Psoas muscle (tissue), 7 donors: ENCODE measurements at regions not wholly inside any gene's neighbourhood (a gene's known extent, or its start where the extent isn't known, plus 50 kb on each side); places are given as distances from the start of the nearest gene placed in this dataset.

Experiments
- ATAC-seq, 4 donors: fragments of 200-7000 bp; cut with Tn5 transposase; one replicate each; pipeline ENCODE4 v1.9.1; 2020; ENCODE audit warnings: moderate library complexity in 3 of 4, mild to moderate bottlenecking in 2 of 4
- DNase-seq, 2 donors: peaks; one replicate each; pipeline ENCODE4 v3.0.0-alpha.2; 2020
- H3K27ac ChIP-seq: fragments of 200-600 bp; one replicate; pipeline ENCODE4 v1.8.0; 2022
- H3K27me3 ChIP-seq, 3 donors: fragments of 200-600 bp in 1 of 3; one replicate each; pipeline versions ENCODE4 v1.6.1 to v1.8.0; 2013 to 2022; ENCODE audit warnings: low read length in 2 of 3, mild to moderate bottlenecking in 2 of 3, moderate library complexity in 1 of 3; ENCODE audit not compliant: insufficient read depth in 3 of 3
- H3K36me3 ChIP-seq, 2 donors: fragments of 200-600 bp in 1 of 2; one replicate each; pipeline versions ENCODE4 v1.6.1 to v1.8.0; 2013 to 2022; ENCODE audit warnings: low read depth in 1 of 2, mild to moderate bottlenecking in 1 of 2, moderate library complexity in 1 of 2; ENCODE audit not compliant: insufficient read depth in 1 of 2
- H3K4me1 ChIP-seq: fragments of 200-600 bp; one replicate; pipeline ENCODE4 v1.8.0; 2022
- H3K4me3 ChIP-seq: fragments of 200-600 bp; one replicate; pipeline ENCODE4 v1.8.0; 2022; ENCODE audit warnings: mild to moderate bottlenecking
- H3K9me3 ChIP-seq: fragments of 200-600 bp; one replicate; pipeline ENCODE4 v1.8.0; 2022
- WGBS, 3 donors: extraction: QIAGEN DNeasy Blood & Tissue Kit; methylation state at CpG; one replicate each; pipeline versions ENCODE4 v1.1.6 to v1.1.7; 2013; 5-methylcytosine and 5-hydroxymethylcytosine counted together
- intact Hi-C, 2 donors: fragments of 100-400 bp; cut with DNase I; formaldehyde crosslinking; loops; one replicate each; pipeline versions ENCODE4 v1.11.0 to v1.14.2; 2022
- TF ChIP-seq, protein P1 (sequence below): fragments of 200-600 bp; IDR thresholded peaks from one replicate; pipeline ENCODE4 v1.8.0; 2022; ENCODE audit warnings: antibody characterized with exemption
- donor health status: healthy with polysubstance abuse.
- donor health status: DM: no; HTN: no; CAD: no; lungs with moderate emphysema.
- donor health status: Bipolar disorder and iron deficiency.
- donor health status: healthy.
- donor health status: DM: yes; HTN: yes; CAD: no.
- donor health status: DM: no; HTN: no; CAD: no.
- donor health status: DM: yes; HTN: yes; CAD: no.

- no peaks in the 10 kb centered on the region for H3K4me1 ChIP-seq
- ATAC-seq: no peak
- intact Hi-C loops: no loop called here
- no peak for DNase-seq
- TF ChIP-seq, protein P1, sequence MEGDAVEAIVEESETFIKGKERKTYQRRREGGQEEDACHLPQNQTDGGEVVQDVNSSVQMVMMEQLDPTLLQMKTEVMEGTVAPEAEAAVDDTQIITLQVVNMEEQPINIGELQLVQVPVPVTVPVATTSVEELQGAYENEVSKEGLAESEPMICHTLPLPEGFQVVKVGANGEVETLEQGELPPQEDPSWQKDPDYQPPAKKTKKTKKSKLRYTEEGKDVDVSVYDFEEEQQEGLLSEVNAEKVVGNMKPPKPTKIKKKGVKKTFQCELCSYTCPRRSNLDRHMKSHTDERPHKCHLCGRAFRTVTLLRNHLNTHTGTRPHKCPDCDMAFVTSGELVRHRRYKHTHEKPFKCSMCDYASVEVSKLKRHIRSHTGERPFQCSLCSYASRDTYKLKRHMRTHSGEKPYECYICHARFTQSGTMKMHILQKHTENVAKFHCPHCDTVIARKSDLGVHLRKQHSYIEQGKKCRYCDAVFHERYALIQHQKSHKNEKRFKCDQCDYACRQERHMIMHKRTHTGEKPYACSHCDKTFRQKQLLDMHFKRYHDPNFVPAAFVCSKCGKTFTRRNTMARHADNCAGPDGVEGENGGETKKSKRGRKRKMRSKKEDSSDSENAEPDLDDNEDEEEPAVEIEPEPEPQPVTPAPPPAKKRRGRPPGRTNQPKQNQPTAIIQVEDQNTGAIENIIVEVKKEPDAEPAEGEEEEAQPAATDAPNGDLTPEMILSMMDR: no peak
- no peak overlapping the region for H3K4me3 ChIP-seq
- H3K27me3 ChIP-seq: no peaks in the 10 kb centered on the region
- H3K36me3 ChIP-seq: no peaks in the 10 kb centered on the region
- H3K27ac ChIP-seq: no peak overlapping the region
- H3K9me3 ChIP-seq: no peaks in the 10 kb centered on the region
- 68 to 73% (median 71%) methylated on average over 2 of the region's 2 CpGs for WGBS, 3 donors
Measured at GRCh38 chr11:56885854-56886253, 102.9 kb upstream of the OR5AK2 start.

DNA sequence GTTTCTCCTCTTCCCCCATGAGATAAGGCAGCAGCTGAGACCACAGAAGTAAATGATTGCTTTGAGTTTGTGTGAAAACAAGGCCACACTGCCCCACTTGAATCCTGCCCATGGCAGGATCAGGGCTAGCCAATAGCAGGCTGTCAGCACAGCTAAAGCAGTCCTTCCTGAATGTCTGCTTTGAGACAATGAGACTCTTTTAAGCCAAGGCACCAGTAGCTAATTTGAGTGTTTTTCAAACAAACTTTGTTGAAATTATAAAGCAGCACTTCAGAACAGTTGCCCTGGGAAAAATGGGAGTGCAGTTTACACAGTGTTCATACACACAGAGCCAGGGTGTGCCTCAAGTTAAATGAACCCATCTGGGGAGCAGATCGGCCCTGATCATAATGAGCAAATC, 103.5 kb upstream of the OR5AK2 start:
- 0 to 13% (median 13%) methylated on average over 1 of the region's 1 CpG for WGBS, 3 donors
- TF ChIP-seq, protein P1: no peak
- intact Hi-C loops: no loop called here
- Histone ChIP-seq H3K27ac (no peak overlapping the region), H3K4me3 (no peak overlapping the region), H3K9me3 (no peaks in the 10 kb centered on the region), H3K27me3 (no peaks in the 10 kb centered on the region), H3K36me3 (no peaks in the 10 kb centered on the region), H3K4me1 (no peaks in the 10 kb centered on the region)
- ATAC-seq (no peak), DNase-seq (no peak)

GRCh38 chr11:56883371-56883987, 105.2 kb upstream of the OR5AK2 start:
- intact Hi-C loops: no loop called here
- H3K4me1 ChIP-seq: no peaks in the 10 kb centered on the region
- no peaks in the 10 kb centered on the region for H3K27me3 ChIP-seq
- no peaks in the 10 kb centered on the region for H3K36me3 ChIP-seq
- H3K9me3 ChIP-seq: no peaks in the 10 kb centered on the region
- WGBS, 3 donors: 90 to 93% (median 92%) methylated on average over 9 of the region's 9 CpGs
- H3K27ac ChIP-seq: no peak overlapping the region
- TF ChIP-seq, protein P1: no peak
- no peak for ATAC-seq
- DNase-seq: no peak
- H3K4me3 ChIP-seq: no peak overlapping the region

DNA sequence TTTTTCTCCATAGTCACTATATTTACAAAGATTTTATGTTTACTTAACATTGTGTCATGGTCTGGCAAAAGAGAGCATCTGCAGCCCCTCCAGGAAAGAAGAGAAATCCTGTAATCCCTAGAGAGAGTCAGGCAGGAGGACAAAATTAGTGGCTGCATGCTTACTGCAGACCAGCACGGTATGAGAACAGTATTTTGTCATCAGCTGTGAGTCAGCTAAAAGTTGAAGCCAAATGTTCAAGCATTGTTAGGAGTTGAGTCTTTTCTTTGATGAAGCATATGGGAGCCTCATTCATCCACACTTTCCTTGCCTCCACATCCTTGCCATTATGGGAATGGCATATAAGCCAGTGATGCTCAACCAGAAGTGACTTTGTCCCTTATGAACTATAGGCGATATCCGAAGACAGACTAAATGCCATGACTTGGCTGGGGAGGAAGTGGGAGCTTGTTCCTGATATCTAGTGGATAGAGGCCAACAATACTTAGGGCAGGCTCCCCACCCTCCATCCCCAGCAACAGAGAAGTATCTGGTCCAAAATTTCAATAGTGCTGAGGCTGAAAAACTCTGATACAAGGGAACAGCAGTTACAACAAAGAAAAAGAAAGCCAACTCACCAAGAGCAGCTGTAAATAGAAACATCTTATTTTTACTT, 112.0 kb upstream of the OR5AK2 start:
- no peaks in the 10 kb centered on the region for H3K36me3 ChIP-seq
- no peak overlapping the region for H3K27ac ChIP-seq
- H3K9me3 ChIP-seq: no peaks in the 10 kb centered on the region
- no peak overlapping the region for H3K4me3 ChIP-seq
- no peak for DNase-seq
- WGBS, 3 donors: 34 to 44% (median 41%) methylated on average over 3 of the region's 3 CpGs
- TF ChIP-seq, protein P1: no peak
- peak in 3 of 4 donors; percentile 43 to 68 (median 46) for ATAC-seq
- intact Hi-C loops: no loop called here
- no peaks in the 10 kb centered on the region for H3K27me3 ChIP-seq
- H3K4me1 ChIP-seq: no peaks in the 10 kb centered on the region
